ENCODE measurements at regions not wholly inside any gene's neighbourhood (a gene's known extent, or its start where the extent isn't known, plus 50 kb on each side); places are given as distances from the start of the nearest gene placed in this dataset.
"Not testable (repeated sequence)": the region's sequence is repeated elsewhere in the genome, so short reads cannot be mapped to it uniquely, and the experiment has no call there.

DNA sequence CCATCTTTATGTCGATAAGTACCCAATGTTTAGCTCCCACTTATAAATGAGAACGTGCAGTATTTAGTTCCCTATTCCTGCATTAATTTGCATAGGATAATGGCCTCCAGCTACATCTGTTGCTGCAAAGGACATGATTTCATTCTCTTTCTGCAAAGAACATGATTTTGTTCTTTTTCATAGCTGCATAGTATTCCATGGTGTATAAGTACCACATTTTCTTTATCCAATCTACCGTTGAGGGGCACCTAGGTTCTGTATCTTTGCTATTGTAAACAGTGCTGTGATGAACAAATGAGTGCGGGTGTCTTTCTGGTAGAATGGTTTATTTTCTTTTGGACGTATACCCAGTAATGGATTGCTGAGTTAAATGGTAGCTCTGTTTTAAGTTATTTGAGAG lies 63.0 kb downstream of the HLX start:
- DNase-seq: no peak

DNA sequence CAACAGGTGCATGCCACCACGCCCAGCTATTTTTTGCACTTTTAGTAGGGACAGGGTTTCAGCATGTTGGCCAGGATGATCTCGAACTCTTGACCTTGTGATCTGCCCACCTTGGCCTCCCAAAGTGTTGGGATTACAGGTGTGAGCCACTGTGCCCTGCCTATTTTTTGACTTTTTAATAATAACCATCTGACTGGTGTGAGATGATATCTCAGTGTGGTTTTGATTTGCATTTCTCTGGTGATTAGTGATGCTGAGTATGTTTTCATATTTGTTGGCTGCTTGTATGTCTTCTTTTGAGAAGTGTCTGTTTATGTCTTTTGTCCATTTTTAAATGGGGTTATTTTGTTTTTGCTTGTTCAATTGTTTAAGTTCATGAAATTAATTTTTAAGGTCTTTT lies 63.7 kb downstream of the HLX start:
- not testable (repeated sequence) for DNase-seq

DNA sequence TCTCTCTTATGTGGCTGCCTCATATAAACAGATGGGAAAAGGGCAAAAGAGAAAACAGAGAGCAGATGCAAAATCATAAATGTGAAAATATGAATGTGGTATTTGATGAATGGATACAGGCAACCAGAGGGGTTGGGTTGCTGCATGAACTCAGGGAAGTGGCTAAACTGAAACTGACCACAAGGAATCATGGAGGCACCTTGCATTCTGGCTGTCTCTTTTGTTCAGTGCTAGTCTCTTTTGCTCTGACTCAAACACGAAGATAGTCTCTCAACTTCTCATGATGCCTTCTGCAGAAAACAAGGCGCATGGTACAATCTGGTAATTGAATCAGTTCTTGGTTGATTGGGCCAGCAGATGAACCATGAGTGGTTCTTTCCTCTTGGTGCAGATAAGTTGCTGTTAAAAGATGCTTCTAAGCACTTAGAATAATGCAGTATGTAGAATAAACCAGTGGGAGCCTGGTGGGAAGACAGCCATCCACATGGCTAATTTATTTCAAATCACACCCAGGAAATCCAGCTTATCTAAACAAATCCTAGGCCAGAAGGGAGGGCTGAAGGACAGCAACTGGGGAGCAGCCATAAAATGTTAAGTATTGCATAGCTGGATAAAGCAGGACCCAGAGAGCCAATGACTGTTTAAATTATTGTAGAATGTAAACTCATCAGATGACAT lies 64.2 kb downstream of the HLX start:
- DNase-seq: no peak

DNA sequence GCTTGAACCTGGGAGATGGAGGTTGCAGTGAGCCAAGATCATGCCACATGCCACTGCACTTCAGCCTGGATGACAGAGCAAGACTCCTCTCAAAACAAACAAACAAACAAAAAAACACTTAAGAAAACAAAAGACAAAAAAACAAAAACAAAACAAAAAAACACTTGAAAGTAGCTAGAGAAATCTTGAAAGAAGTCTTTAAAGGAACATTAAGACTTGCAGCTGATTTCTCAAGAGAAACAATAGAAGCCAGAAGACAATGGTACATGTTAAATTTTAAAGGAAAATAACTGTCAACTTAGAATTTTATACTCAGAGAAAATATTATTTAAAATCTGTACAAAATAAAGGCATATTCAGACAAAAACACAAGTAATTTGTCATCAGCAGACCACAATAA lies 71.3 kb downstream of the HLX start:
- DNase-seq: no peak

DNA sequence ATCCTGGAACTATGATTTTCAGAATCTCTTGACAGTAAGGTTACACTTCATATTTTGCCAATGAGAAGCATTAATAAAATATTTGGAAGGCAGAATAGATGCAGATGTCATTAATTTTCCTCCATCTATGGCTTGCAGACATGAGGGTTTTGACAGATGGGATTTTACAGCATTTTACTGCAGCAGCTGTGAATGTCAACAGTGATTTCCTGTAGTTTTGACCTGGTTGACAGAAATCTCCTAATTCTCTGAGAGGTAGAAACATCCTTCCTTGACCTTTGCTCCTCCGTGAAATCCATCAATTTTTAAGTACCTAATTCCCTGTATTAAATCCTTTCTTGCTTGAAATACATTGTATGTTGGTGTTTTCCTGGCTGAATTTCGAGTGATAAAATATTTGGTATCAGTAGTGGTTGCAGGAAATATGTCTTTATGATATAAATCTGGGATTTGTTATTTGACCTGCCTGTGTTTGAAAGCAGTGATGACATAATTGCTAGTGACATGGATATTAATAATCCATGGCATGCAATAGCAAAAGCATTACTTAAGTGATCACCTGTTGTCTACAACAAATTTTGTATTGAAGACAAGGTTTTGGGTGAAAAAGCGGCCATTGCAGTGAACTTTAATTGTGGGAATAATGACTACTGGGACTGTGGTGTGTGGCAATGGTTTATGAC lies 73.9 kb downstream of the HLX start:
- no peak for DNase-seq

DNA sequence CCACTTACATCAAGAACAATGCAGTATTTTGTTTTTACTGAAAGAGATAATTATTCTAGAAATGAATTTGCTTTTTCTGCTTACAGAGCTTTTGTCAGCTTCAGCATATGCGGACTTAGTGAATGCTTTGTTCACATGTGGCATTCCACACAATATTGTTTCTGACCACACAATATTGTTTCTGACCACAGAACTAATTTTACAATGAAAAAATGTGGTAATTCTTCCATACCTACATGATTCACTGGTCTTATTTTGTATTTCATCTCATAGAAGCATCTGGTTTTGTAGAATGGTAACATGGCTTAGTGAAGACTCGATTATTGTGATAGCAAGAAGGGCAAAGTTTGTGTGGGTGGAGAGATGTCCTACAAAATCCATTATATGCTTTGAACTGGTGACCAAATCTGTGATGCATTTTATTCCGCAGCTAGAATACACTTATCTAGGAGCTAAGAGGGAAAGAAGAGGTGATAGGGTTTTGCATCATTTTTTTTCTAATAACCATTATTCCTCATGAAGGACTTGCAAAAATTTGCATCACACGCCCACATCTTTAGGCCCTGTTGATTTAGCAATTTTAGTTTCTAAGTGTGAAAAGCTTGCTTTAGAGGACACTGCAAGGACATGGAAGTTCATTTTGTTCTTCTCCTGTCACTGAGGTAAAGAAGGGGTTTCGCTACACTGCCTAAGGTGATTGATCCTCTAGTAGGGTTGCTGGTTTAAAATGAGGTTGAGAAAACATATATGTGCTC lies 75.3 kb downstream of the HLX start:
- DNase-seq: no peak

DNA sequence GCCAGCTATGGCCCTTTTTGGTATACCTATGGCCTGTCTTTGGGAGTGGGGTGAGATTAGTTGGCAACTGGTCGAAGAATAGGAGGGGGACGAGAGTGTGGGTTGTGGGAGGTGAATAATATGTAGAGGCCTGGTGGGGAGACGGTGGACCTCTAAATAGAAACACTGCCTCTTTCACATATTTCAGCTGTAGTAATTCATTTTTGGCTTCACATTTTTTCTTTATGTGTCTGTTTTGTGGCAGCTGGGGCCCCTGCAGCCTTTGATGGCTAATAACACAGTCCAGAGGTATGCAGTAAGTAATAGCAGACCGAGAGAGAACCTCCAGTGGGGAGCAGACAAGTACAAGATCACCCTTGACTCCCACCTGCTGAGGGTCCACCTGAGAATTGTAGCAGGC lies 75.9 kb downstream of the HLX start:
- DNase-seq: no peak

DNA sequence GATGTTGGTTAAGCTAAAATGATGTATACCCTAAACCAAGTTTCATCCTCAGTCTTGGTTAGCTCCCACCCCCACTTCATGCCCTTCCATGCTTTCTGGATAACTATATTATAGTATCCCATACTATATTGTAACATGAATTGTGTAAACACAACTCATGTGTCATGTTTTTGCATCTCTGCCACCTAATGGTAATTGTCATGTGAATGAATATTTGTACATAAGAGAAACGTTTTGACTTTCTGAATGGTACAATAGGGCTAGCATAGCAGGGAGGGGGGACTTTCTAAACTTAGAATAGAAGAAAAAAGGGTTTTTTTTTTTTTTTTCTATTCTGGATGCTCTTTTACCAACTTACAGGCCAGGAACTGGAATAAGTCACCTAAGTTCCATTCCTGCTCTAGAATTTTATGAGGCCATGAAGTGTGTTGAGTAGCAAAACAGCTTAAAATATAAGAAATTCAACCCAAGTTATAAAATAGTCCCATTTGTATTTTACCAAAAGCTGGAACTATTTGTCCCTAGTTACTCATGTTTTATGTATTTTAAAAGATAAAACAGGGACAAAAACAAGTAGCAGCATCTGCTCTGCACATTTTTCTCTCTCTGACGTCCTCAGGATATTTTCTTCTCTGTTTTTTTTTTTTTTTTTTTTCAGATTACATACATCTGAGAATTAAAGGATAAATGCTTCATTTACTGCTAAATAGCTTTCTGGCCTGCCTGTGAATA lies 77.4 kb downstream of the HLX start:
- no peak for DNase-seq

DNA sequence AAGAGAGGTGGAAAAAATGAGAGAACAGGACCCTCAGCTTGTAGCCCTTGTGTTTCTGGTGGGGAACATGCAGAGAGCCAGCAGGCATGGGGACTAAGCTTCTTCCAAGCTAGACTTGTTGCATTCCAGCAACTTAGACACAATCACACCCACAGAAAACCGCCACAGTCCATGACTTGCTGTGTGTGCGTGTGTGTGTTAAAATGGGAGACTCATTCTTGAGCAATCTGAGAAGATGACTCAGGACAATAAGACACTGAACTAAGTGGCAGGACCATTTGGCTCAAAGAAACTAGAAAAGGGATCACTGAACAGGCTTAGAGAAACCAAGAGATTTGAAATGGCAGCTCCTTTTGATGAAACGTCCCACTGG lies 78.0 kb downstream of the HLX start:
- DNase-seq: no peak

DNA sequence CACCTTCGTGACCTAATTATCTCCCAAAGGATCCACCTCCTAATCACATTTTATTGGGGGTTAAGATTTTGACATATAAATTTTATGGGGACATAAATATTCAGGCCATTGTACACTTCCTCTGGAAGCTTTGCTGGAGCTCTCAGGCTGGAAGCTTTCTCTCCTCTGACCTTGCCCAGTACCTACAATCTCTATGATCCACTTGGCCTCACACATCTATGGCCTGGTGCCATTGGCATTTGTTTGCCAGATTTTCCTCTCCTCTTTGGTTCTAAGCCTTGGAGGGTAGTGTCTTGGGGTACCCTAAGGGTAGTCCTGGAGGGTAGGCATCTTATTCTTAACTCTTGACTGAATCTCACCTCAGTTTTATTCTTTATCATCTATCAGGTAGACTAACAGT lies 79.0 kb downstream of the HLX start:
- DNase-seq: no peak

DNA sequence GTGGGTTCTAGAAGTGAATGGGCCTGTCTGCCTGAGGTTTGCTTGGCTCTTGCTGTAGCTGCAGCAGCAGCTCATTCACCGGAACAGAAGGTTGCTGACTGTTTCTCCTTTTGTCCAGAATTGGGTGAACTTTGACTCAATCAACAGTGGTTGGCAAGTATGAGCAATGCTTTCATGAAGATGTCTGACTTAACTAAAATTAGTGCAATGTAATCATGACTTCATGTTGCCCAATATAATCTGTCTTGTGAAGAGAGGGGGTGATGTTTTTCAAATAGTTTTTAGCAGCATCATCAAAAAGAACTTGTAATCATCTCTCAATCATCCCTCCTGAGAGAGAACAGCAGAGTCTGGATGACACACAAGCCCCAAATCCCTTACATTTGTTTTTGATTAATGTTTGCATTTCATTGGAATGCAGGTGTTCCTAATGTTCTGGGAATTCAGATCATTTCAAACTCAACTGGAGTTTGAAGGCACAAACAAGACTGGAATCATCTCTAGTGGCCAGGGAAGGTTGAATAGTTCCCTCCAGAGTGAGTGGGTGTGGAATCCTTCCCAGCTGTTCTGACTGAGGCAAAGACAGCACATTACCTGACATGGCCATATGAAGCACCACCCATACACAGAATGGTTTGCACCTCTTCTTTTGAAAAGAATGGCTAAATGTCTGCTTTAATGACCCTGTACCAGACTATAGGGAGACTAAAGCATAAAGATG lies 82.9 kb downstream of the HLX start:
- DNase-seq: no peak

DNA sequence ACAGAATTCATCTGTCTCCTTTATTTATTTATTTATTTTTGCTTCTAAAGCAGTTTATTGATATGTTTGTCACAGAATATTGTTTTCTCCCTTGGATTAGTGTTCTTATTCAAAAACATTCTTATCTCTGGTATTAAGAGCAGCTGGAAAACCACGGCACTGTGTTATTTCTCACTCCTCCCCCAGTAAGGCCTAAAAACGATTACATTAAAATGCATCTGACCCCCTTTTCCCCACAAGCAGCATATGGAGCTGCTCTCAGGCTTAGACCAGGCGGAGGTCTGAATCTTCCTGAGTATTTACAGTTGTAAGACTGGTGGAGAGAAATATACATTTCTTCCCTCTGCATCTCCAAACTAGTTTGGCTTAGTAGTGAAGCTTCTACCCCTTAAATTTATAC lies 86.8 kb downstream of the HLX start:
- no peak for DNase-seq

DNA sequence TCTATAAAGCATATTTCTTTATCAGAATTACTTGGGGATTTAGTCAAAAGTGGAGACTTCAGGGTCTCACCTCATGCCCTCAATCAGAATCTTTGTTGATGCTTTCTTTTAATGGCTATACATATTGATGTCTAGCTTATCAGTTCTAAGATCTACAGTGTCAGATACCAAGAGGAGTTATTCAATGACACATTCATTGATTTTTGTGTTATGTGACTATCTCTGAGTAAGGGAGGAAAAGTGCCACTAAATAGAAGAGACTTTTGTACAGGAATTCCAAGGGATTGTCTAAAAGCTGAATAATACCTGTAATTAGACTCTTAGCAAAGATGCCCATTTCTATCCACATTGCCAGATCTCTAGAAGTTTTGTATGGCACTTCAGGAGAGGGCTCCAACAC lies 87.2 kb downstream of the HLX start:
- no peak for DNase-seq

DNA sequence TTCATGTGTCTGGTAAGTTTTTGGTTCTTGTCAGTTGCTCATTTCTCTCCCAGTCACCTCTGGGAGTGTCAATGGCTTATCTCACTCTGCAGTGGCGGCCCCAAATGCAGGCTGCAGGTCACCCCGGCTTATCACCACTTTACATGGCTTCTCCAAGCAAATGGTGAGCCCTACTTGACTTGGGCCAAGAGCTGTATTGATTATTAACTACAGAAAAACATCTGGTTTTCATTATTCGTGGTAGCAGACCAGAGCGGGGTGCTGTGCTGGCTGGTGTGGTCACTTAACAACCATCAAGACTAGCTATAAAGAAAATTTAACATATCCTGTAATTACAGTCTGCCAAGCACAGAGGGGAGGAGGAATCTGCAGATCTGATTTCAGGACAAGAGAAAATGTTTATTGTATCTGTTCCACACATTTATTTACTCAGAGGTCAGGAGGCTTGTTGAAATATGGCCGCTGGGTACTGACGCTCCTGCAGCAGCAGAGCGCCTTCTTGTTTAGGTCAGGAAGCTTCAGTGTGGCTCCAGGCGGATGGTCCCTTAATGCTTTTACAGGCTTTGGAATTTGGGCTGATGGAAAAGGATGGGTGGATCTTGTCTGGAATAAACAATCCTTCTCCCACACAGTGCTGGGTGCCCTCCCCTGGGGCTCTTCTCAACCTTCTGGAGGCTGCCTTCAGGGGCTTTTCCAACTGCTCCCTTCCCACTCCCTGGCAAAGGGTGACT lies 87.8 kb downstream of the HLX start:
- DNase-seq: no peak

DNA sequence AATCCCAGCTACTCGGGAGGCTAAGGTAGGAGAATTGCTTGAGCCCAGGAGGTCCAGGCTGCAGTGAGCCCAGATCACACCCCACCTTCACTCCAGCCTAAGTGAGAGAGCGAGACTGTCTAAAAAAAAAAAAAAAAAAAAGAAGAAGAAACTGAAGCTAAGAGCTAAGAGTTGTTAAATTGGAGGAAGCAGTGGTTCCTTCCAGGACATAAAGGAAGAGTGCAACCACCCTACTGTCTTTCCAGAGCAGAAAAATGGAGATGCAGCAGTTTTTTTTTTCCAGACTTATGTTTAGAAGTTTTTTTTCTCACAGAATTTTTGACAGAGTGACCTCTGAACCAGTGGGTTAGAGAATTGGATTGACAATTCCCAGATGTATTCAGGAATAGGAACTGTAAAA lies 88.7 kb downstream of the HLX start:
- DNase-seq: no peak

DNA sequence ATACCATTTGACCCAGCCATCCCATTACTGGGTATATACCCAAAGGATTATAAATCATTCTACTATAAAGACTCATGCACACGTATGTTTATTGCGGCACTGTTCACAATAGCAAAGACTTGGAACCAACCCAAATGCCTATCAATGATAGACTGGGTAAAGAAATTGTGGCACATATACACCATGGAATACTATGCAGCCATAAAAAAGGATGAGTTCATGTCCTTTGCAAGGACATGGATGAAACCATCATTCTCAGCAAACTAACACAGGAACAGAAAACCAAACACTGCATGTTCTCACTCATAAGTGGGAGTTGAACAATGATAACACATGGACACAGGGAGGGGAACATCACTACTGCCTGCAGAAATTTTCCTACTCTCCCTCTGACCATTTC lies 90.0 kb downstream of the HLX start:
- not testable (repeated sequence) for DNase-seq

DNA sequence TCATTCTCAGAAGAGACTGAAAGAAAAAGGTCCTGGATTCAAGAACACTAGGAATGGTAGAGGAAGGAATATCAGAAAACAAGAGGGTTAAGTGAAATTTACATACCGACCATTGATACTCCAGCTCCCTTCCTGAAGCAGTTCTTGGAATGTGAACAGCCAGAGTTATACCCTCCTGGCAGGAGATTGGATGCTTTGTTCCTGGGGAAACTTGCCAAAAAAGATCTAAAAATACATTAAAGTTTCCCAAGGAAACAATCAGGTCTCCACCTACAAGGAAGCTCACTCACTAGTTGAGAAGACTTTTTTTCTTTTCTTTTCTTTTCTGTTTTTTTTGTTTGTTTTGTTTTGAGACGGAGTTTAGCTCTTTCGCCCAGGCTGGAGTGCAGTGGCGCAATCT lies 91.1 kb downstream of the HLX start:
- DNase-seq: no peak

DNA sequence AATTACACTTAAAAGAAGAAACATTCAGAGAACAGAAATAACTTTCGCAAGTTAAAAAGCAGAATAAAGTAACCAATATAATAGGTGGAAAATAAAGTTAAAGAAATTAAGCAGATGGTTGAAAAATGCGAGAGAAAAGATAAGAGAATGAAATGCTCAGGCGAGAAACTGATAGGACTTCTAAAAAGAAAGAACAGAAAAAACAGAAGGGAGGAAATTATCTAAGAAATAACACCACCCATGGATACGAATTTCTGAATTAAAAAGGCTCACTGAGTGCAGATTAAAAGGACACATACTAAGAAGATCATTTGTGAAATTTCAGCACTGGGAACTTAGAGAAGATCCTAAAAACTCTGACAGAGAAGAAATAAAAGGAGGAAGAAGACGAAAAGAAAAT lies 92.0 kb downstream of the HLX start:
- DNase-seq: no peak

DNA sequence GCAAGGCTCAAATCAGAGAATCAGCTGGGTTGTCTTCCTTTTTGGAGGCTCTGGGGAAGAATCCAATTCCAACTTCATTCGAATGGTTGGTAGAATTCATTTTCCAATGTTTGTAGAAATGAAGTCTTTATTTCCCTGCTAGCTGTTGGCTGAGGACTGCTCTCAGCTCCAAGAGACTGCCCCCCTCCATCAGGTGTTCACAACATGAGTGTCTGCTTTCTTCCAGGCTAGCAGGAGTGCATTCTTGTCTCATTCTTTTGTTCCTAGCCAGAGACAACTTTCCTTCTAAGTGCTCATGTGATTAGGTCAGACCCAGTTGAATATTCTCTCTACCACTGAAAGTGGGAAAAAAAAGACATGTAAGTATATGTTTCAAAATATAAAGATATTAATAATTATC lies 95.2 kb downstream of the HLX start:
- DNase-seq: no peak

DNA sequence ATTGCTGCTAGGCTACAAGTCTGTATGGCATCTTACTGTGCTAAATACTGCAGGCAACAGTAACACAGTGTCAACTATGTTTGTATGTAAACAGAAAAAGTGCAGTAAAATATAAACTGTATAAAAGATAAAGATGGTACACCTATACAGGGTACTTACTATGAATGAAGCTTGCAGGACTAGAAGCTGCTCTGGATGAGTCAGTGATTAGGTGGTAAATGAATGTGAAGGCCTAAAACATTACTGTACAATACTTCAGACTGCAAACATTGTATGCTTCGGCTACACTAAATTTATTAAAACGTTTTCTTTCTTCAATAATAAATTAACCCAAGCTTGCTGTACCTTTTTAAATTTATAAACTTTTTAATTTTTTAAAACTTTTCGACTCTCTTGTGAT lies 97.1 kb downstream of the HLX start:
- no peak for DNase-seq

DNA sequence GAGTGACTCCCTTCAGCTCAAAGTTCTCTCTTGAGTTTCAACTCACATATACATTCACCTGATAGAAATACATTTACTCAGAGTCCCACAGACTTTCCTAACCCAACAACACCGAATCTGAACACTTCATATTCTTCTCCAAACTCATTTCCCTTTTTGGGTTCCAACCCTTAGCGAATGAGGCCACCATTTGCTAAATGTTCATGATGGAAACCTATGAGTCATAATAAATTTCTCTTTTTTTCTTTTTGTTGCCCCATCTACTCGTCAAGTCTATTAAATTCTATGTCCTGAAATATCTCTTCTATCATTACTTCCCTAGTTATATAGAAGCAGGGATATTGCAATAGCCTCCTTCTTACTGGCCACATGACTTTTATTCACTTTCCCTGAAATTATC lies 100.1 kb downstream of the HLX start:
- DNase-seq: no peak

DNA sequence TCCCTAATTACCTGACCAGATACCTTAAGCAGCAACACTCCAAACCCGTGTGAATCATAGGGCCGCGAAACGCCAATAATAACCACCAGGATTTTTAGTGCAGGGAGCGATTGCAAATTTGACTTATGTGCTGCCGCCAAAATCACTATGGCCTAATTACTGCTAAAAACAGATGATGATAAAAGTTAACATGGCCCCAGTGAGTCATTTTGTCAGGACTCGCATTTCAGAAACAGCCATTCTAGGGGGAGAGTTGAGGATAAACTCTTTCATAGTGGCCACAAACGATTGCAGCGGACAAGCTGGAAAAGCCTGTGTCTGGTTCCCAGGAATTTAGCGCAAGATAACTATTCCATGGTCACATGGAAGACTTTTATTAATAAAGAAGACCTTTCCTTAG lies 103.4 kb downstream of the HLX start:
- DNase-seq: no peak

Measured in effector CD4-positive, alpha-beta T cell (primary cell).